Stimulated activated CD4-positive, alpha-beta T cell treated with anti-CD3 and anti-CD28 coated beads, TNF-alpha, amount 100 ng/mL, for 1 hour (primary cell): ENCODE measurements at regions not wholly inside any gene's neighbourhood (a gene's known extent, or its start where the extent isn't known, plus 50 kb on each side); places are given as distances from the start of the nearest gene placed in this dataset.

Source experiments
- DNase-seq, 3 donors: peaks; one replicate each; pipeline ENCODE4 v3.0.0-alpha.2; 2020; ENCODE audit warnings: low read depth in 3 of 3, low spot score in 1 of 3

DNA sequence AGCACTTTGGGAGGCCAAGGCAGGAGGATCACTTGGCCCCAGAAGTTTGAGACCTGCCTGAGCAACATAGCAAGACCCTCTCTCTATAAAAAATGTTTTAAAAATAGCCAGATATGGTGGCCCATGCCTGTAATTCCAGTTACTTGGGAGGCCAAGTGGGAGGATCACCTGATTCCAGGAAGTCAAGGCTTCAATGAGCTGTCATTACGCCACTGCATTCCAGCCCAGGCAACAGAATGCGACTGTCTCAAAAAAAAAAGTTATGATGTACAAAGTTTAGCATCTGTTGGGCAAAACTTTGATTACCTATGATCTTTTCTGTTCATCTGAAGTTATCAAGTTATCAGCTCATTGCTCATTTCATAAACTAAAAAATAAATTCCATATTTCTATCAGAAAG lies 504.1 kb upstream of the PKDCC start:
- no peak for DNase-seq

DNA sequence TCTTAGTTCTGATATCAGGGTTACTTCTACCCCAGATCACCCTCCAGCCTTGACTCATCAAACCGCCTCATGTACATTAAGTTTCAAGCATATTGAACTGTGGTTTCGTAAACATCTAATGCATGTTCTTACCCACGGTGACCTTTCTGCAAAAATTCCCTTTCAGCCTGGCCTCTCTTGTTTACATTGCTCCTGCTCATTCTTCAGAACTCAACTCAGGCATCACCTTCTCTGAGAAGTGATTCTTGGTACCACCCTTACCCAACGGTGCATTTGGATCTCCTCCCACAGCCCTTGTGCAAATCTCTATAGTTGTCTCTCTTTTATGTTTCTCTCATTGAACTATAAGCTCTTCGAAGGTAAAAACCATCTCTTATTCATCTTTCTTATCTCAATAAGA lies 503.1 kb upstream of the PKDCC start:
- no peak for DNase-seq

DNA sequence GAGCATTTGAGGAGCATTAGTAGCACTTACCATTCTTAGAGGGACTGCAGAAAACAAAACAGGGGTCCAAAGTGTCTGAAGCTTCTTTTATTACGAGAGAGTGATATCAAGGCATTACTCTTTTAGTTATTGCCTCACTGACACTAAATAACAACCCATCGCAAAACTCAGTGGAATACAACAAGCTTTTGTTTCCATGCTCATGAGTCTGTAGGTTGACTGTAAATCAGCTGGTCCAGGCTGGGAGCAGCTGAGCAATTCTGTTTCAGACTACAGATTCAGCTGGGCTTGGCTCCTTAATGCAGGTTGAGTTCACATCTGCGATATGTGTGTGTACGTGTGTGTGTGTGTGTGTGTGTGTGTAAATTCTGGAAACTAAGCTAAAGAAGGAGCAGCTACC lies 501.8 kb upstream of the PKDCC start:
- DNase-seq: no peak

DNA sequence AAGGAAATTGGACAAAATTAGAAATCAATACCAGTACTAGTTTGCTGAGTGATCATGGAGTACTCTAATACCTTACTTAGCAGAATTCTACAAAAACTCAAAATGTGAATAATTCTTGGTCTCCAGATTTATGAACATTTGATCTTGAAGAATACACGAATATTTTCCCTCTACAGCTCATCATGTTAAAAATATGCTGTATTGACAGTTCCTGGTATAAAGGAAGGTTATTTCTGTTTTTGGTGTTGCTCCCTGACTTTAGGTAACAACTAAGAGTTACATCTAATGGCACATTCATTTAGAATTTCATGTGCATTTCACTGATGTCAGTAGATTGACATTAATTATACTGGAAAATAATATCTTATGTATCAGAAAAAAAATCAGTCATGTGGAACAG lies 479.2 kb upstream of the PKDCC start:
- DNase-seq: no peak

DNA sequence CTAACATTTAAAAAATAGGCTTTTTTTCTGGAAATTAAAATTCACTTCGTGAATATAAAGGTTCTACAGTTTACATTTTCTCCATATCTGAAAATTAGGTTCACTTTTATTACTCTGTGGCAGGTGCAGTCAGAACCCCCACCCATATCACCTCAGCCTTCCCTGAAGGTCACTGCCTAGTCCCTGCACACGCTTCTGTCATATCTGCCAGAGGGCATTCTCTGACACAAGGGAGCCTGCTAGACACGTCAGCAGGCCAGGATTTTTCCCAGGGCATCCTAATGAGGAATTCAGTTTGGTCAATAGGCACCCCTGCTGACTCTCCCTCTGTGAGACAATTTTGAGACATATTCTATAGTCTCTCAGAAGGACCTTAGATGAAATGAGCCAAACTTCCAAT lies 475.7 kb upstream of the PKDCC start:
- DNase-seq: no peak

DNA sequence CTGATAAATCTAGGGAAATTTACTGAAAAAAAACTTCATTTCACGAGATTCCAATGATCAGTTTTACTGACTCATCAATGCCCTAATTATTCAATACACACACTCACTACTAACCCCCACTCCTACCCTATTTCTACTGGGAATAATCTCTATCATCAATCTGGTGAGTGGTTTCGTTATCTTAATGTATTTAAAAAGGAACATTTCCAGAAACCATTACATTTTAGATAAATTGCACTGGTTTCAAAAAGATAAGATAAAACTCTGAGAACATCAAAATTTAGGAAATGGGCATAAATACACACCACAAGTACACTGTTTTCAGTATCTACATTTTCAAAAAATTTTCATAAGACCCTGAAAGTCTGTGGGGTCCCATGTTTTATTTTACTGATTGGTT lies 471.4 kb upstream of the PKDCC start:
- no peak for DNase-seq

DNA sequence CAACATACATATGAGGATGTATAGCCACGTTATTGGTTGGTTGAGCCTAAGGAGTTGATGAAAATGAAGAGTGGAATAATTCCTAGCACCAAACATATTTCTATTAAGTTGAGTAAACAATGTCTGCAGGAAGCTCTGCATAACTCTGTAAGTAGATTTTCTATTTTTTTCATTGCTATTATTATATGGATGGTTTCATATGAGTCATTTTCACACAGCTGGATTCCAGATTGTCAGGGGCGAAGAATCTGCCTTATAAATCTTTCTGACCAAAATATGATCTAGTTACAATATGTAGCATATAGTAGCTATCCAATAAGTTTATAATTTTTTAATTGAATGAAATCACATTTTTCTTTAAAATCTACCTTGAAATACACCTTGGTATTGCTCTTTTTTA lies 468.0 kb upstream of the PKDCC start:
- no peak for DNase-seq

DNA sequence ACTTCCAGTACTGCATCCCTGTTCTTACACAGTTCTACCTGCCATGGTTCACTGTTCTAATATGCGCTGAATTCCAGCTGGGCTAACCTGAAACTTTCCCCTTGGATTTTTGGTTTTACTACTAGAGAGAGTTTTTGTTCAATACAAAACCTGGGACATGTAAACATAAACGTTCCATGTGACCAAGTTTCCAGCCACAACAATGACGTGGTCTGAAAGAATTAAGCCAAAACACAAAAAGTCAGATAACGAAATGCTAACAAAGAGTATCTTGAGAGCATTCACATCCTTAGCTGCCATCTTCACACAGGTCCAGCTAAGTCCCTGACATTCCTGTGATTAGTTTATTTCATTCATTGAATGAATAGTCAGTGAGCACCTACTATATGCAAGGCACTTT lies 467.0 kb upstream of the PKDCC start:
- DNase-seq: no peak

DNA sequence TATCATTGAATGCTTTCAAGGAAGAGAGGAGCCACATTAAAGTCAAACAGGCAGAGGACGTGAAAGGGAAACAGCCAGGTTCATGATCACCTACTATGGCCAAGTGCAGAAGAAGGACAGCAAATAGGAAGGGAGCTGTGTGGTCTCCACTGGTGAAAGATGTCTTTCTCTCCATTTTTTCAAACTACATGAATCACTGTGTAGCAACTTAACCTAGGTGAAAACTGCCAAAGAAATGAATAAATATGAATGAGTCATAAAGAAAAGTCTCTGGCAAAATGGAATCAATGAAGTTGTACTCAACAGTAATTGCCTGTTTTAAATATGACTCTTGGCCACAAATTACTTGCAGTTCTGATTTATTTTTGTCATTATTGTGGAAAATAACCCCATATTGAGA lies 452.6 kb upstream of the PKDCC start:
- DNase-seq: no peak

DNA sequence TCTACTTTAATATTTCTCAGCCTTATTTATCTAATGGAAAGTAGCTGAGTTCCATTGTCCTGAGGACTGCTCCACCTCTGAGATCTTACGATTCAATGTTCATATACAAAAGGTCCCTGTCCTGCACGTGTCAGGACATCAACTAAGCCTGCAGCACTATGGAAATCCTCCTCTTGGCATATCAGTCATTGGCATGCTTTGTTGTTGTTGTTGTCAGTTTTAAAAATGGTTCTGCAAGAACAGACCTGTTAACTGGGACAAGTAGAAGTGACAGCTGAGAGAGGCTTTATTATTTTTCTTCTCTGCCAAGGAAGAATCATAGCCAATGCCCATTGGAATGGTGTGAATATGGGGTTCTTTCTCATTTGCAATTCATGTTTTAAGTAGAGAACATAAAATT lies 450.1 kb upstream of the PKDCC start:
- DNase-seq: no peak

DNA sequence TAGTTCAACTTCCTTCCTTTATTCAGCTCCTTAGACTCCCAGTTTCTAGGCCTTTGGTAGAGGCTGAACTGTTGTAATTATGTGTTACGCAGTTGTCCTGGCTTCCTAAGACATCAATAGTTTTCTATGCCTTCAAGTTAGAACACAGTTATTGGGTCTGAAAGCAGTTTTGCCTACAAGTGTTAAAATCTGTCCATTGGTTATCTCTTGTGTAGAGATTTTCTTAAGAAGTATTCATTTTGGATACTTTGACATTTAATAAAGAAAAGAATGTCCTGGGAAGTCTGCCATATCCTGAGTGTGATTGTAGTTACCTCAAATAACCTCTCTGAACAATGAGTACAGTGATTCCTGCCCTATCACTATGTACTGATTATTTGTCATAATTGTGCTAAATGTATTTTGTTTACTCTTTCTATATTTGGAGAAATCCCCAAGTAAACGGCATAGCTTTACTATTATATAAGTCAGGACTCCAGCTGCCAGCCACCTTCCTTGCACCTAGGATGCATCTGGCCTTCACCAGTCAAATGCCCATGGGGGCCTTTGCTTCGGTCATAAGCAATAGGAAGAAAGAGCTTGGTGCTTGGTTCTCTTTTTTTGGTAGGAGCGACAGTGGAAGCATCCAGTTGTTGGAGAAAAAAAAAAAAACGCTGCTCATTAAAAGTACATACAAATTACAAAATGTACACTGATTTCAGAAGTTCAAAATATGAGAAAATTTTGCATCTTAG lies 449.5 kb upstream of the PKDCC start:
- DNase-seq: no peak

DNA sequence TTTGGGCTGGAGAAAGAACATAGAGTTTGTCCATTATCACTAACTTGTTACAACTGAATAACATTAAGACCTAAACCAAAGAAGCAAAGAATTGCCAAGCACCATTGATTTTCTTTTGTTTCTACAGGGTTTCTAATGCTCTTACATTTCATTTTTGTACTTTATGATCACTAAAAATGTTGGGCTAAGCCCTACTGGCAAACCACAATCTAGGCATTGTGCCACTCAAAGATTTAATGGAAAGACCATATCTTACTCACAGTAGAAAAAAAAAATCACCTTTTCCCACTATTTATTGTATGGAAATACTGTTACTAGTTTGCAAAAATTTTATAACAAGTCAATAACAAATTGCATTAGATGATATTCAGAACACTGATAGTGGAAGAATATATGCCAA lies 447.4 kb upstream of the PKDCC start:
- no peak for DNase-seq

DNA sequence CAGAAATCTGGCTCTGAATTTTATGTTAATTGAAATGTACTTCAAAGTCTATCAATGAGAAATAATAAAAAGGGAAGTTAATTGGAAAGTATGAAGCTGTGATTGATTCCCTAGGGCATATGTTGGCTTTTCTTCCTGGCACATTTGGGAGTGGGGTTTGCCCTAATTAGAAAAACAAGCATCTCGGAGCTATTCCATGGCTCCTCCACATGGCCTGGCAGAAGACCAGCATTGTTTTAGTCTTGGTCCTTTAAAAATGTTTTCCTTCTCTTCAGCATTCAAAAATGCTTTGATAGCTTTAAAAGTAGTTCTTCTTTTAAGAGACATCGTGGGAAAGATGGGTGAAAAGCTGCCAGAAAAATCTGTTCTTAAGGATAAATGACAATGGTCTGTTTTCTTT lies 445.5 kb upstream of the PKDCC start:
- DNase-seq: no peak

DNA sequence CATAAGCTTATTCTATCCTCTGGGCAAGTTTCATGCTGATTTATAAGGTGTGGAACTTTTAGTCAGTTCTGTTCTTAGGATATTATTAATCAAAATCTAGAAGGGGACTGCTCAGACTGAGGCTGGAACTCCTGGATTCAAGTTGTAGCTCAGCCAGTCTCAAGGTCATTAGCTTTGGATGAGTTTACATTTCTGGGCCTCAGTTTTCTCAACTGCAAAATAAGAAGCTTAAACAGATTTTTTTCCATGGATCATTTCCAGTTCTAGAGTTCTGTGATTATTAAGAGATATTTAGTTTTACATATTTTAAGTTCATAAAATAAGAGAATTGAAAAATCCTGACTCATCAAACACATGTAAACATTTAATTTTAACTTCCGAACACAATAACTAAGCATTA lies 442.5 kb upstream of the PKDCC start:
- no peak for DNase-seq

DNA sequence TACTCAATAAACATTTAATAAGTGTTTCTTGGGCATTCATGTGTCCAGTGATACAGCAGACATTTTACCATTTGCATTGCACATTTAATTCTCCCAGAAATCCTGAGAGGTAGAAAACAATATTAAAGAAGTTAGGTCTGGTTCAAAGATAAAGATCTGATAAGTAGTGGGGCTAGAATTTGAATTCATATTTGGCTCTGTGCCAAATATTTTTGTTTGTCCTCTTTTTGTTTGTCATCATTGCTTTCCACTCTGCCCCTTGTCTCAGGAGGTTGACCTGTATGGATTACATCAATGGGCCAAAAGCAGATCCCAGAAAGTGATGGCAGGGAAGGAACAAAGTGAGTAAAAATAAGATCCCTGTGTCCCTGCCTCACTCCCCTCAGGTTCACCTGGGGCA lies 441.9 kb upstream of the PKDCC start:
- DNase-seq: no peak

DNA sequence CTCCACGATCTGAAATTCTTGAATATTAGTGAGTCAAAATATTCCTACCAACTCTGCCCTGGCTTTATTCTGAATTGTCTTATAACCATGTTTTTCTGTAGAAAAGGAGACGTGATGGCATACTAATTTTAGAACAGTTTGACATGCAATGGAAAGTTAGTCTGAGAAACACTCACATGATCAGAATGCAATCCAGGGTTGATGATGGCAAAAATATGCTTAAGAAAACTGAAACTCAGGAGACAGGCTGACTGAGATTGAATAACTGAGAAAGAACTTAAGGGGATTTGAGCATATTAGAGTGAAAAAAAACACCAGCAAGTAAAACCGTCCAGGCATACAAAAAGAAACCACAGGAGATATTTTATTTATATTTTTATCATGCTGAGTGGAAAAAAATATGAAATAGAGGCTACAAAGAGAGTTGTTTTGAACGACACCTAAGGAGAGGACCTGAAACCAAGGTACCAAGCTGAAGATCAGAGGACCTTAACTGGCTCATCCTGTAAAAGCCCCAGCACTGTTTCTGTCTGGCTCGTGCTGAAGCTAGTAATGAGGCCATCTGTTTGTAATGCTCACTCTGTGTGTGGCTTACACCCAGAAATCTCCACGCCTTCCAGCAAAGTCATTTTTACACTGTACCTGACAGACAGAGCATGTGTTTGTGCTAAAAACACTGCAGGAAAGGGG lies 437.2 kb upstream of the PKDCC start:
- DNase-seq: no peak

DNA sequence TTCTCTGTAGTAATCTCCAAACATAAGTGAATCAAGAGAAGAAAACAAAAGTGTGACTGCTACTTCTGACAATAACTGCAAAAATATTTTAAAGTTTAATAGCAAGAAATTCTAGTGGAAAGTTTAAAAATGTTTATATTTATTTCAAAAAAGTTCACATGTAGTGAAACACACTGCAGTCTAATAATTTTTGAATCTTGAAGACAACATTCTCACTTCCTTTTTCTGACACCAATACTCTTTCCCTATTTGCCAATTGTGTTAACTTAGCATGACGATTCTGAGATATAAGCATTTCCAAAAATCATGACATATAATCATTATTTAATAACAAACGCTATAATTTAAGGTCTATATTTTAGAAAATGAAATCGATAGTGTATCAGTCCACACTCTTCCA lies 429.1 kb upstream of the PKDCC start:
- no peak for DNase-seq

DNA sequence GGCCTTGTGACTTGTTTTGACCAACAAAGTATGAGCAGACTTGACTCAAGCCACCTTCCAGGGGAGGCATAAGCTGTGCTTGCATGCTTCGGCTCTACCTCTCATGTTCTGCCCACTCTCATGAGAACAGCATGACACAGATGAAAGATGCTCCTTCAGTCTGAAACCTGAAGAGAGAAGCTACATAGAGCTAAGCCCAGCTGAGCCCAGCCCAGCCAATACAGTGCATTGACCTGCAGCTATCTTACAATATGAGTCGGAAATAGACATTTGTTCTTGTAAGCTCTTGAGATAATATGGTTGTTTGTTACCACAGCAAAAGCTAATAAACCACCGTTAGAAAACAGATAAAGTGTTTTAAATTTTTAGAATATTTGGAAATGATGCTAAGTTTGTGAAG lies 426.7 kb upstream of the PKDCC start:
- no peak for DNase-seq

DNA sequence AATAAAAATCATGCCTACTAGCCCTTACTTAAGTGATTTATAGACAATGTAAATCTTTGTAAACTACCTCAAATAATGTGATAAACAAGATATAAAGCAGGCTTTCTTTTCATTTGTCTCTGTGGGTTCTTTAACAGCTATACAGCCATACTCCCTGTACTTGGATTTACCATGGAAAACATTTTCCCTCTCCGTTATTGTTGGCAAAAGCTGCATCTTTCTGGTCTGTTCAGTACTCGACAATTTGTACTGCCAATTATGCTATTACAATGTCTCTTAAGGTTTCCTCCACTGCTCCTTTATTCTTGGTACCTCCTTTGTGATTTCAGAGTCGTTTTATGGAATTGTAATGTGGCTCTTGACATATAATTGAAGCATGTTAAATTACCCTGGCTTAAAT lies 426.3 kb upstream of the PKDCC start:
- DNase-seq: no peak

DNA sequence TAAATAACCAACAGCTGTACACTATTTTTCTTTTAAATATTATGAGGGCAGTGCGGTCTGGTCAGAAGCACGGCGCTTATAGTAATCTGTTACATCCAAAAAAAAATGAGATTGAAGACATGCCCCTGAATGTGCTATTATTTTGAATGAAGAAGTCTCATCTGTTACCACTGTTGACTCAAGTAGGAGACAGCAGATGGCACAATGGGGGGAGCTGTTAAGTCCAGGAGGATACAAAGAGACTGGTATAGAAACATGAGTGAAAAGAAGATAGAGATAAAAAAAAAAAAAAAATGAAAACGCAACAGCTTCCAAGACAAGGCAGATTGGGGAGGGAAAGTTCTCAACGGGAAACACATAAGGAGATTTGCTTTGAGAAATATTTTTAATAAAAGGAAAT lies 425.5 kb upstream of the PKDCC start:
- DNase-seq: no peak

DNA sequence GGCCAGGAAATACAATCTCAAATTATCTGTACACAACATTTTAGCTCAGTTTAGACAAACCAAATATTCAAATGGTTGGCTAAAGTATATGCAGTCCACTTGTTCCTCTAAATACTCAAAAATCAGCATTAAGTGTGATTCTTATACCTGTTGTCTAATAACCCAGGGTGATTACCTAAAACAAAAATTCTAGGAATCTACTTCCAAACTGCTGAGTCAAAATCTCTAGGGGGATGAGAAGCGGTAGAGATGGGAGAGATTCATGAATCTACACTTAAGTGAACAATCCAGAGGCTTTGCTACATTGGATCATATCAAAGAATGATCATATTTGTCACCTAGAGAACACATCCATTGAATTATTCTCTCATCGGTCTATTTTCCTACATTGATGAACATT lies 420.9 kb upstream of the PKDCC start:
- no peak for DNase-seq

DNA sequence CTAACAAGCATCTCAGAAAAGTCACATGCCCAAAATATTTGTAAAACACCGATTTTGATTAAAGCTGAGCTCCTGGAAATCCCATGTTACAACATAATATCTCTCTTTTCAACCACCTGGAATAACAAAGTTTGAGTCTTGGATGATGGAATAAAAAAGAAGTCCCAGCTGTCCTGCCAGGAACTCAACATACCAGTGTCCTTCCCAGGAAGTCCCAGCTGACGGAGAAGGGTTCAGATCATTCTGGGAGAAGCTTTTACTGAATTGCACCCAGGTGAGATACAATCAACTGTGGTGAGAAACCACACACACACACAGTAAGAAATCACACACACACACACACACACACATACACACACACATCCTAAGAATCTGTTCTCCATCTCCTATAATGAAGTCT lies 413.1 kb upstream of the PKDCC start:
- DNase-seq: no peak

DNA sequence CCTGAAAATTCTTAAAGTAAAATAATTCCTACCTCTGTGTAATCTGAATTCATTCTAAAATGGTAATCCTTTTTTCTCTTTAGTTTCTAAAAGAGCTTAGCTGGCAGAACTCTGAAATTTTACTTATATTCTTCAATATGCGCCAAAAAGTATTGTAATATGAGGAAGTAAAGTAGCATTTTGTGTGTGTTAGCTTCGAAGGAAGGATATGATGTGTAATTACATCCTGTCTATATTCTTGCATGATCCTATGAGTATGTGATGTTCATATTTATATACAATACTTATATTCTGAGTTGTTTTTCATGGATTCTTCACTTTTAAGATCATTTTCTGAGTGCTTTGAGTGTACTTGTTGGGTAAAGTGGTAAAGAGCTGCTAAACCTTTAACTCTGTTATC lies 402.9 kb upstream of the PKDCC start:
- DNase-seq: no peak
